GM12878 (cell line): ENCODE measurements at regions not wholly inside any gene's neighbourhood (a gene's known extent, or its start where the extent isn't known, plus 50 kb on each side); places are given as distances from the start of the nearest gene placed in this dataset.

Source experiments
- ATAC-seq: fragments of 200-7000 bp; cut with Tn5 transposase; 3 replicates; pipeline ENCODE4 v1.9.1; 2020; ENCODE audit warnings: mild to moderate bottlenecking, moderate library complexity
- BruUV-seq: library from RNA; stranded (reverse); fragments of 400-500 nt; replicated peaks from 2 replicates; lab custom pipeline; 2021; lab: Mats Ljungman, UMichigan
- CTCF ChIA-PET: fragments of 300-600 bp; sonication (Branson Sonifier 250); formaldehyde crosslinking; extraction: SDS; loops from one replicate; lab custom pipeline; 2021; ENCODE audit warnings: inconsistent platforms; lab: Yijun Ruan, JAX
- POLR2A ChIA-PET: fragments of 350-600 bp; formaldehyde crosslinking; extraction: SDS; loops from one replicate; lab custom pipeline; 2021; ENCODE audit warnings: inconsistent platforms; lab: Charles Lee
- RAD21 ChIA-PET: fragments of 300-600 bp; sonication (Branson Sonifier 250); formaldehyde crosslinking; loops from one replicate; lab custom pipeline; 2023; ENCODE audit warnings: antibody characterized with exemption; ENCODE audit not compliant: unreplicated experiment; lab: Charles Lee
- SMC1A ChIA-PET: fragments of 300-600 bp; sonication (Branson Sonifier 250); formaldehyde crosslinking; loops from one replicate; lab custom pipeline; 2023; ENCODE audit not compliant: unreplicated experiment, uncharacterized antibody; lab: Charles Lee
- DNase-seq: peaks from one replicate; pipeline ENCODE4 v3.0.0-alpha.2; 2011; ENCODE audit warnings: low read depth, low spot score
- FAIRE-seq: peaks from 3 replicates; lab custom pipeline; 2011; peaks lifted over from hg19 to GRCh38; lab: Jason Lieb, UNC
- H2AFZ ChIP-seq: 2 replicates; pipeline ENCODE4 v1.6.0; 2011; ENCODE audit warnings: low read depth, low read length, control low read depth; ENCODE audit not compliant: control insufficient read depth
- H3K27ac ChIP-seq: 2 replicates; pipeline ENCODE4 v1.5.1; 2011; ENCODE audit warnings: control low read depth; ENCODE audit not compliant: control insufficient read depth, insufficient read depth
- H3K27me3 ChIP-seq, 2 experiments: replicated peaks in 1 of 2; 2 replicates each; pipeline versions ENCODE4 v1.6.0 to v1.6.1; 2011; ENCODE audit warnings: low read length in 1 of 2; ENCODE audit not compliant: control insufficient read depth in 2 of 2, insufficient read depth in 2 of 2
- H3K36me3 ChIP-seq, 2 experiments: 2 replicates each; pipeline ENCODE4 v1.5.1; 2011; ENCODE audit warnings: low read length in 1 of 2; ENCODE audit not compliant: control insufficient read depth in 2 of 2, insufficient read depth in 2 of 2
- H3K4me1 ChIP-seq: 2 replicates; pipeline ENCODE4 v1.6.1; 2011; ENCODE audit warnings: mild to moderate bottlenecking, low read length, moderate library complexity, mixed read lengths; ENCODE audit not compliant: control insufficient read depth, insufficient read depth
- H3K4me2 ChIP-seq: 2 replicates; pipeline ENCODE4 v1.6.0; 2011; ENCODE audit warnings: control low read depth; ENCODE audit not compliant: control insufficient read depth, insufficient read depth
- H3K4me3 ChIP-seq: fragments of 200-600 bp; sonication (generic); 2 replicates; pipeline ENCODE4 v1.5.1; 2016
- H3K79me2 ChIP-seq: 2 replicates; pipeline ENCODE4 v1.6.0; 2011; ENCODE audit warnings: low read length; ENCODE audit not compliant: control insufficient read depth, insufficient read depth
- H3K9ac ChIP-seq: 2 replicates; pipeline ENCODE4 v1.8.0; 2011; ENCODE audit warnings: low read length, control low read depth, mixed read lengths; ENCODE audit not compliant: control insufficient read depth, insufficient read depth
- H3K9me3 ChIP-seq: replicated peaks from 3 replicates; pipeline ENCODE4 v1.5.1; 2011; ENCODE audit warnings: mild to moderate bottlenecking, low read length; ENCODE audit not compliant: control insufficient read depth, insufficient read depth
- H4K20me1 ChIP-seq: 2 replicates; pipeline ENCODE4 v1.6.0; 2011; ENCODE audit not compliant: control insufficient read depth, insufficient read depth
- CHD1 ChIP-seq: IDR thresholded peaks from 2 replicates; pipeline ENCODE4 v1.6.1; 2012; ENCODE audit warnings: low read depth, low read length, improper control_type of control experiment
- GABPA ChIP-seq: IDR thresholded peaks from 2 replicates; pipeline ENCODE4 v1.6.1; 2014; ENCODE audit warnings: antibody characterized with exemption, low read depth, mild to moderate bottlenecking, inconsistent platforms
- MXI1 ChIP-seq: fragments of 150-350 bp; IDR thresholded peaks from 2 replicates; pipeline ENCODE4 v1.6.1; 2011; ENCODE audit warnings: low read depth, mild to moderate bottlenecking, inconsistent platforms, low read length, improper control_type of control experiment
- POU2F2 ChIP-seq: IDR thresholded peaks from 3 replicates; pipeline ENCODE4 v1.6.1; 2011; ENCODE audit warnings: low read depth, mild to moderate bottlenecking, low read length, borderline replicate concordance
- RCOR1 ChIP-seq: conservative IDR thresholded peaks from 2 replicates; pipeline ENCODE4 v1.6.1; 2012; ENCODE audit warnings: low read depth, low read length, improper control_type of control experiment
- SREBF1 ChIP-seq: IDR thresholded peaks from 2 replicates; pipeline ENCODE4 v1.6.1; 2012; ENCODE audit warnings: mild to moderate bottlenecking, low read length
- ZSCAN29 ChIP-seq: fragments of 450-650 bp; IDR thresholded peaks from 2 replicates; pipeline ENCODE4 v1.6.1; 2017; ENCODE audit warnings: mild to moderate bottlenecking, moderate library complexity
- WGBS: methylation state at CpG from one replicate; pipeline ENCODE4 v1.1.6; 2016; ENCODE audit warnings: low lambda C conversion rate; ENCODE audit not compliant: insufficient replicate concordance, insufficient coverage; ENCODE audit errors: missing lambda C conversion rate; 5-methylcytosine and 5-hydroxymethylcytosine counted together
- in situ Hi-C: fragments of 300-500 bp; cut with MboI; formaldehyde crosslinking; loops from 9 replicates; pipeline ENCODE4 v1.14.3; 2018; ENCODE audit warnings: mixed read lengths
- intact Hi-C: fragments of 100-400 bp; cut with micrococcal nuclease; formaldehyde crosslinking; loops from one replicate; pipeline ENCODE4 v1.14.2; 2022; ENCODE audit not compliant: unreplicated experiment
- TF ChIP-seq, protein P1 (sequence below): fragments of 450-650 bp; IDR thresholded peaks from 2 replicates; pipeline ENCODE4 v1.6.1; 2017; ENCODE audit warnings: low read depth, mild to moderate bottlenecking, moderate library complexity
- TF ChIP-seq, protein P2 (sequence below): IDR thresholded peaks from 2 replicates; pipeline ENCODE4 v1.6.1; 2011; ENCODE audit warnings: low read depth, low read length, improper control_type of control experiment, borderline replicate concordance
- TF ChIP-seq, protein P3 (sequence below): fragments of 450-650 bp; IDR thresholded peaks from 2 replicates; pipeline ENCODE4 v1.6.1; 2017; ENCODE audit warnings: borderline replicate concordance
- TF ChIP-seq, protein P4 (sequence below): fragments of 450-650 bp; IDR thresholded peaks from 2 replicates; pipeline ENCODE4 v1.6.1; 2016; ENCODE audit warnings: mild to moderate bottlenecking
- TF ChIP-seq, protein P5 (sequence below): IDR thresholded peaks from 2 replicates; pipeline ENCODE4 v1.6.1; 2011; ENCODE audit warnings: borderline replicate concordance, low read depth, mild to moderate bottlenecking, moderate library complexity, low read length; ENCODE audit not compliant: insufficient read depth, poor library complexity, severe bottlenecking

DNA sequence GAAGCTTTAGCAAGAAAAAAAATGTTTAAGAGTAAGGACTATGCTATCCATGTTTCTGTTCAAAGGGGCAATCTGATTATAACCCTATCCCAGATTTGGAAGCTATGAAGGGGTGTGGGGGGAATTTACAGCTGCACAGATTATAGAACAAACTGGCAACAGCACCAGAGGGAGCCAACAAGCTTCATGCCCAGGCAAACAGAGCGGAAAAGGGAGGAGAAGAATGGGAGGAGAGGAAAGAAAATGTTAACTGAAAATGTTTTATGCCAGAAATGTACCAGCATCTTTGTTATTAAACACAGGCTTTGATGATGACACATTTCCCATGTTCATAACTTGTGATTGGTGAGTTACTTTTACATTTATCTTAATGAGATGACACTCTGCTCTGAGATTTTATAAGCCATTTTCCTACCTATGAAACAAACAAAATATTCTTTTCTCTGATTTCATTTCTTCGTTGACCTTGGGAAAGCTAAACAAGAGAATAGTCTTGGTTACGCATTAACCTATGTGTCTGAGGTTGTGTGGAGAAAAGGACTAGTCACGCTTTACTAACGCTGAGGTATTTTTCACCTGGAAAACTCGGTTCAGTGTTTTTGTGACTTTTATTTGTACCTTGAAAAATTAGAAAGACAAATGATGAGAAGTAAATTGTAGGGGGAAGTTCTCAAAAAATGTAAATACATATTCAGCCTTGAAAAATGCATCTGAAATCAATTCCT, 235.8 kb upstream of the MIR17HG start (continued):
- TF ChIP-seq POU2F2 = no peak
- no peak for TF ChIP-seq ZSCAN29
- TF ChIP-seq MXI1 = no peak
- TF ChIP-seq CHD1 = no peak
- TF ChIP-seq, protein P1, sequence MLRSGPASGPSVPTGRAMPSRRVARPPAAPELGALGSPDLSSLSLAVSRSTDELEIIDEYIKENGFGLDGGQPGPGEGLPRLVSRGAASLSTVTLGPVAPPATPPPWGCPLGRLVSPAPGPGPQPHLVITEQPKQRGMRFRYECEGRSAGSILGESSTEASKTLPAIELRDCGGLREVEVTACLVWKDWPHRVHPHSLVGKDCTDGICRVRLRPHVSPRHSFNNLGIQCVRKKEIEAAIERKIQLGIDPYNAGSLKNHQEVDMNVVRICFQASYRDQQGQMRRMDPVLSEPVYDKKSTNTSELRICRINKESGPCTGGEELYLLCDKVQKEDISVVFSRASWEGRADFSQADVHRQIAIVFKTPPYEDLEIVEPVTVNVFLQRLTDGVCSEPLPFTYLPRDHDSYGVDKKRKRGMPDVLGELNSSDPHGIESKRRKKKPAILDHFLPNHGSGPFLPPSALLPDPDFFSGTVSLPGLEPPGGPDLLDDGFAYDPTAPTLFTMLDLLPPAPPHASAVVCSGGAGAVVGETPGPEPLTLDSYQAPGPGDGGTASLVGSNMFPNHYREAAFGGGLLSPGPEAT = no peak

DNA sequence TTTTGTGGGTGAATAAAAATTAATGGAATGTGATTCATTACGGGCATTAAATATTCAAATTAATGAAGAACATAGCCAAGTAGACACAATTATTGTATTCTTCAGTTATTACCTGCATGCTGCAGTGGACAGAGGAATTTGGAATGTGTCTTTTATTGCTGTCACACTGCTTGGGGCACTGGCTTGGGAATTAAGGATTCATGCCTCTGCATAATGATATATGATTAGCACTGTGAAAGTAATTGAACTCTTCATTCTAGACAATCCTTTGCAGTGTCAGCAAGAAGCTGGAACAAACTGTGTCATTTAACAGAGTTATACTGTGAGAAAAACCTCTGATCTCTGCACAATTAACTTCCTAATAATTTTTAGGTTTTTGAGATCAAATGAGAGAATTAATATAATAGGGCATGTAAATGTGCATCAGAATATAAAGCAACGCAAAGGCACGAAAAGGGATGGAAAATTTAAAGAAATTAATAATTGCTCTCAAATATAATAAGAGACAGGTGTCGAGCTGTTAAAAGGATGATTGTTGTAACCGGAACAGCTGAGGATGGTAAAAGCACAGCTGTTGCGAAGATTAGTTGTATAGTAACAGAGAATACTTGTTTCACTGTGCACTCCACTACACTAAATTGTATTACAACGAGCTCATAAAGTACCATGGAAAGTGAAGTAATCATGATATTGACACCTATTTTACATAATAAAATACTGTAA, 235.1 kb upstream of the MIR17HG start:
- H3K9me3 ChIP-seq = no peaks in the 10 kb centered on the region
- no peaks in the 10 kb centered on the region for H3K36me3 ChIP-seq
- H3K27me3 ChIP-seq = no peaks in the 10 kb centered on the region
- no peak overlapping the region for H2AFZ ChIP-seq
- ChIA-PET POLR2A (no interaction called here), SMC1A (interaction anchor here (0.7 kb wide), 1 partner anchor 45 kb away, joined by 3 read pairs; no protein-coding TSS in a partner anchor), RAD21 (no interaction called here), CTCF (interaction anchor here (0.6 kb wide), 1 partner anchor 100 kb away, joined by 3 read pairs; no protein-coding TSS in a partner anchor)
- no TSS peak for BruUV-seq
- ATAC-seq (no peak), DNase-seq (no peak), FAIRE-seq (no peak)
- H3K4me3 ChIP-seq = no peak overlapping the region
- in situ Hi-C loops (no loop called here), intact Hi-C loops (no loop called here)
- H3K4me1 ChIP-seq = no peaks in the 10 kb centered on the region
- no peak overlapping the region for H3K9ac ChIP-seq
- H4K20me1 ChIP-seq = no peaks in the 10 kb centered on the region
- WGBS = 27% methylated on average over 7 of the region's 7 CpGs
- H3K4me2 ChIP-seq = no peak overlapping the region
- H3K27ac ChIP-seq = no peak overlapping the region
- no peaks in the 10 kb centered on the region for H3K79me2 ChIP-seq
- no peak for TF ChIP-seq GABPA
- TF ChIP-seq, protein P2, sequence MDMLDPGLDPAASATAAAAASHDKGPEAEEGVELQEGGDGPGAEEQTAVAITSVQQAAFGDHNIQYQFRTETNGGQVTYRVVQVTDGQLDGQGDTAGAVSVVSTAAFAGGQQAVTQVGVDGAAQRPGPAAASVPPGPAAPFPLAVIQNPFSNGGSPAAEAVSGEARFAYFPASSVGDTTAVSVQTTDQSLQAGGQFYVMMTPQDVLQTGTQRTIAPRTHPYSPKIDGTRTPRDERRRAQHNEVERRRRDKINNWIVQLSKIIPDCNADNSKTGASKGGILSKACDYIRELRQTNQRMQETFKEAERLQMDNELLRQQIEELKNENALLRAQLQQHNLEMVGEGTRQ = no peak
- TF ChIP-seq, protein P3, sequence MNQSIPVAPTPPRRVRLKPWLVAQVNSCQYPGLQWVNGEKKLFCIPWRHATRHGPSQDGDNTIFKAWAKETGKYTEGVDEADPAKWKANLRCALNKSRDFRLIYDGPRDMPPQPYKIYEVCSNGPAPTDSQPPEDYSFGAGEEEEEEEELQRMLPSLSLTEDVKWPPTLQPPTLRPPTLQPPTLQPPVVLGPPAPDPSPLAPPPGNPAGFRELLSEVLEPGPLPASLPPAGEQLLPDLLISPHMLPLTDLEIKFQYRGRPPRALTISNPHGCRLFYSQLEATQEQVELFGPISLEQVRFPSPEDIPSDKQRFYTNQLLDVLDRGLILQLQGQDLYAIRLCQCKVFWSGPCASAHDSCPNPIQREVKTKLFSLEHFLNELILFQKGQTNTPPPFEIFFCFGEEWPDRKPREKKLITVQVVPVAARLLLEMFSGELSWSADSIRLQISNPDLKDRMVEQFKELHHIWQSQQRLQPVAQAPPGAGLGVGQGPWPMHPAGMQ = no peak
- no peak for TF ChIP-seq SREBF1
- TF ChIP-seq, protein P4, sequence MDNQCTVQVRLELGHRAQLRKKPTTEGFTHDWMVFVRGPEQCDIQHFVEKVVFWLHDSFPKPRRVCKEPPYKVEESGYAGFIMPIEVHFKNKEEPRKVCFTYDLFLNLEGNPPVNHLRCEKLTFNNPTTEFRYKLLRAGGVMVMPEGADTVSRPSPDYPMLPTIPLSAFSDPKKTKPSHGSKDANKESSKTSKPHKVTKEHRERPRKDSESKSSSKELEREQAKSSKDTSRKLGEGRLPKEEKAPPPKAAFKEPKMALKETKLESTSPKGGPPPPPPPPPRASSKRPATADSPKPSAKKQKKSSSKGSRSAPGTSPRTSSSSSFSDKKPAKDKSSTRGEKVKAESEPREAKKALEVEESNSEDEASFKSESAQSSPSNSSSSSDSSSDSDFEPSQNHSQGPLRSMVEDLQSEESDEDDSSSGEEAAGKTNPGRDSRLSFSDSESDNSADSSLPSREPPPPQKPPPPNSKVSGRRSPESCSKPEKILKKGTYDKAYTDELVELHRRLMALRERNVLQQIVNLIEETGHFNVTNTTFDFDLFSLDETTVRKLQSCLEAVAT = no peak
- TF ChIP-seq, protein P5, sequence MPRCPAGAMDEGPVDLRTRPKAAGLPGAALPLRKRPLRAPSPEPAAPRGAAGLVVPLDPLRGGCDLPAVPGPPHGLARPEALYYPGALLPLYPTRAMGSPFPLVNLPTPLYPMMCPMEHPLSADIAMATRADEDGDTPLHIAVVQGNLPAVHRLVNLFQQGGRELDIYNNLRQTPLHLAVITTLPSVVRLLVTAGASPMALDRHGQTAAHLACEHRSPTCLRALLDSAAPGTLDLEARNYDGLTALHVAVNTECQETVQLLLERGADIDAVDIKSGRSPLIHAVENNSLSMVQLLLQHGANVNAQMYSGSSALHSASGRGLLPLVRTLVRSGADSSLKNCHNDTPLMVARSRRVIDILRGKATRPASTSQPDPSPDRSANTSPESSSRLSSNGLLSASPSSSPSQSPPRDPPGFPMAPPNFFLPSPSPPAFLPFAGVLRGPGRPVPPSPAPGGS = no peak
- TF ChIP-seq RCOR1 = no peak
